B cell (primary cell): ENCODE measurements at regions not wholly inside any gene's neighbourhood (a gene's known extent, or its start where the extent isn't known, plus 50 kb on each side); places are given as distances from the start of the nearest gene placed in this dataset.
A peak's percentile ranks its signal among the peaks of the same experiment; 100 is the strongest.

Experiments used
- ATAC-seq: fragments of 200-7000 bp; cut with Tn5 transposase; one replicate; pipeline ENCODE4 v1.10.0; 2021; ENCODE audit warnings: low read depth, mild to moderate bottlenecking, moderate number of reproducible peaks, moderate library complexity
- CTCF ChIA-PET: fragments of 350-600 bp; sonication (Branson Sonifier 250); formaldehyde crosslinking; loops from one replicate; lab custom pipeline; 2021; ENCODE audit warnings: antibody characterized with exemption, inconsistent platforms; lab: Charles Lee
- POLR2A ChIA-PET: fragments of 350-600 bp; sonication (Branson Sonifier 250); formaldehyde crosslinking; loops from one replicate; lab custom pipeline; 2021; ENCODE audit warnings: antibody characterized with exemption; lab: Charles Lee
- DNase-seq: peaks from one replicate; pipeline ENCODE4 v3.0.0; 2013
- H2AFZ ChIP-seq: 2 replicates; pipeline ENCODE4 v1.6.1; 2012; ENCODE audit warnings: mild to moderate bottlenecking, low read depth, low read length; ENCODE audit not compliant: insufficient read depth, poor library complexity, severe bottlenecking
- H3K27ac ChIP-seq, 2 donors: 1 replicate in 1 of 2; 2 replicates in 1 of 2; pipeline ENCODE4 v1.5.1; 2012 to 2013; ENCODE audit warnings: low read length in 2 of 2, mild to moderate bottlenecking in 2 of 2, moderate library complexity in 1 of 2
- H3K27me3 ChIP-seq, 4 experiments: fragments of 200-600 bp in 1 of 4; sonication (generic) in 1 of 4; replicated peaks in 1 of 4; 1 replicate in 2 of 4; 2 replicates in 2 of 4; pipeline versions ENCODE4 v1.6.1 to v1.7.0; 2013 to 2016; ENCODE audit warnings: low read length in 3 of 4, mild to moderate bottlenecking in 2 of 4, mixed read lengths in 1 of 4, moderate library complexity in 1 of 4; ENCODE audit not compliant: insufficient read depth in 4 of 4, control insufficient read depth in 3 of 4; ENCODE audit errors: control extremely low read depth in 1 of 4
- H3K36me3 ChIP-seq, 2 experiments: replicated peaks in 1 of 2; 1 replicate in 1 of 2; 2 replicates in 1 of 2; pipeline versions ENCODE4 v1.6.1 to v1.7.1; 2013; ENCODE audit warnings: low read length in 1 of 2; ENCODE audit not compliant: insufficient read depth in 2 of 2, control insufficient read depth in 1 of 2; ENCODE audit errors: control extremely low read depth in 1 of 2, extremely low read depth in 1 of 2
- H3K4me1 ChIP-seq, 2 donors: fragments of 200-600 bp in 1 of 2; sonication (generic) in 1 of 2; 1 replicate in 1 of 2; 2 replicates in 1 of 2; pipeline versions ENCODE4 v1.5.1 to v1.6.1; 2013 to 2017; ENCODE audit warnings: low read length in 2 of 2; ENCODE audit not compliant: control insufficient read depth in 2 of 2, insufficient read depth in 2 of 2
- H3K4me2 ChIP-seq: replicated peaks from 2 replicates; pipeline ENCODE3; 2012; ENCODE audit warnings: mild to moderate bottlenecking, low read depth, low read length; ENCODE audit not compliant: poor library complexity, severe bottlenecking
- H3K4me3 ChIP-seq, 5 experiments: fragments of 200-600 bp in 1 of 5; sonication (generic) in 1 of 5; 1 replicate in 3 of 5; 2 replicates in 2 of 5; pipeline versions ENCODE4 v1.5.1 to v1.7.0; 2011 to 2016; ENCODE audit warnings: low read length in 4 of 5, mild to moderate bottlenecking in 4 of 5, low read depth in 2 of 5, control low read depth in 1 of 5, moderate library complexity in 1 of 5; ENCODE audit not compliant: insufficient read depth in 1 of 5; ENCODE audit errors: control extremely low read depth in 1 of 5, extremely low read depth in 1 of 5
- H3K79me2 ChIP-seq: fragments of 200-600 bp; sonication (generic); one replicate; pipeline ENCODE4 v1.6.0; 2016; ENCODE audit warnings: low read length; ENCODE audit not compliant: control insufficient read depth, insufficient read depth
- H3K9ac ChIP-seq: fragments of 200-600 bp; sonication (generic); 2 replicates; pipeline ENCODE4 v1.6.1; 2017; ENCODE audit warnings: mild to moderate bottlenecking, low read length, moderate library complexity
- H3K9me3 ChIP-seq, 3 donors: one replicate each; pipeline versions ENCODE4 v1.6.1 to v1.7.1; 2013; ENCODE audit warnings: low read length in 2 of 3; ENCODE audit not compliant: control insufficient read depth in 2 of 3, insufficient read depth in 1 of 3; ENCODE audit errors: control extremely low read depth in 1 of 3
- H4K20me1 ChIP-seq: 2 replicates; pipeline ENCODE4 v1.6.0; 2012; ENCODE audit warnings: mild to moderate bottlenecking, low read length; ENCODE audit not compliant: insufficient read depth, control insufficient read depth, poor library complexity, severe bottlenecking
- H3K27ac Mint-ChIP-seq: one replicate; pipeline ENCODE4 v1.8.0; 2021; ENCODE audit warnings: mixed read lengths
- H3K27me3 Mint-ChIP-seq: one replicate; pipeline ENCODE4 v1.8.0; 2021; ENCODE audit warnings: mixed read lengths
- H3K4me1 Mint-ChIP-seq: one replicate; pipeline ENCODE4 v1.8.0; 2021; ENCODE audit warnings: mixed read lengths
- H3K4me3 Mint-ChIP-seq: one replicate; pipeline ENCODE4 v1.8.0; 2021; ENCODE audit warnings: mixed read lengths
- H3K9me3 Mint-ChIP-seq: one replicate; pipeline ENCODE4 v1.8.0; 2022; ENCODE audit warnings: mixed read lengths; ENCODE audit not compliant: insufficient read depth
- CTCF ChIP-seq: fragments of 200-600 bp; IDR thresholded peaks from one replicate; pipeline ENCODE4 v1.8.0; 2022; ENCODE audit warnings: antibody characterized with exemption, mild to moderate bottlenecking
- EZH2 ChIP-seq: IDR thresholded peaks from 2 replicates; pipeline ENCODE4 v1.6.1; 2012; ENCODE audit warnings: borderline replicate concordance, low read depth, mild to moderate bottlenecking, moderate library complexity, low read length; ENCODE audit not compliant: insufficient read depth, poor library complexity, severe bottlenecking
- WGBS: methylation state at CpG from one replicate; pipeline ENCODE4 v1.1.5; 2013; ENCODE audit warnings: missing lambda C conversion rate; ENCODE audit not compliant: insufficient coverage; 5-methylcytosine and 5-hydroxymethylcytosine counted together
- intact Hi-C: fragments of 100-400 bp; cut with micrococcal nuclease; formaldehyde crosslinking; loops from one replicate; pipeline ENCODE4 v1.10.0; 2022

- no peaks in the 10 kb centered on the region for H3K4me1 Mint-ChIP-seq
- peak; percentile 9 for DNase-seq
- no peak overlapping the region for H3K4me3 Mint-ChIP-seq
- 0% methylated on average over 1 of the region's 4 CpGs for WGBS
- H3K27me3 Mint-ChIP-seq: peaks cover 3% of the 10 kb centered on the region
- no peaks in the 10 kb centered on the region for H3K4me1 ChIP-seq
- intact Hi-C loops: no loop called here
- H3K79me2 ChIP-seq: no peaks in the 10 kb centered on the region
- no peak overlapping the region for H2AFZ ChIP-seq
- no peak overlapping the region for H3K27ac ChIP-seq
- H3K4me2 ChIP-seq: no peak overlapping the region
- POLR2A ChIA-PET: no interaction called here
- H3K27ac Mint-ChIP-seq: no peak overlapping the region
- no peak overlapping the region for H3K4me3 ChIP-seq
- TF ChIP-seq EZH2: no peak
- no peak for TF ChIP-seq CTCF
- no peaks in the 10 kb centered on the region for H3K9me3 ChIP-seq
- no peak for ATAC-seq
- H3K9me3 Mint-ChIP-seq: peaks cover 2% of the 10 kb centered on the region
- no peak overlapping the region for H3K9ac ChIP-seq
- H3K36me3 ChIP-seq: no peaks in the 10 kb centered on the region
- H4K20me1 ChIP-seq: no peaks in the 10 kb centered on the region
- CTCF ChIA-PET: interaction anchor here (1.4 kb wide), 1 partner anchor 1256 kb away, joined by 3 read pairs; no protein-coding TSS in a partner anchor
- H3K27me3 ChIP-seq: no peaks in the 10 kb centered on the region
Observed at GRCh38 chr5:61933787-61934626, 372.0 kb upstream of the KIF2A start.

GRCh38 chr5:61941637-61942036, 364.4 kb upstream of the KIF2A start:
- no peak overlapping the region for H3K4me3 Mint-ChIP-seq
- no peak overlapping the region for H3K27ac Mint-ChIP-seq
- Histone ChIP-seq H3K79me2 (no peaks in the 10 kb centered on the region), H3K27me3 (no peaks in the 10 kb centered on the region), H3K27ac (no peak overlapping the region), H3K4me3 (no peak overlapping the region), H3K4me1 (no peaks in the 10 kb centered on the region), H3K4me2 (no peak overlapping the region), H3K9me3 (no peaks in the 10 kb centered on the region), H3K9ac (no peak overlapping the region), H3K36me3 (no peaks in the 10 kb centered on the region), H4K20me1 (no peaks in the 10 kb centered on the region), H2AFZ (no peak overlapping the region)
- no peak for DNase-seq
- no peaks in the 10 kb centered on the region for H3K27me3 Mint-ChIP-seq
- ChIA-PET POLR2A (no interaction called here), CTCF (no interaction called here)
- WGBS: no CpG with 5 or more reads among the region's 1 CpG
- ATAC-seq: no peak
- no peaks in the 10 kb centered on the region for H3K4me1 Mint-ChIP-seq
- no peak for TF ChIP-seq CTCF
- no peak for TF ChIP-seq EZH2
- intact Hi-C loops: no loop called here
- H3K9me3 Mint-ChIP-seq: no peaks in the 10 kb centered on the region
